NCI-H82 treated with DMSO at 0.1 percent for 48 hours (cell line): ENCODE measurements at regions not wholly inside any gene's neighbourhood (a gene's known extent, or its start where the extent isn't known, plus 50 kb on each side); places are given as distances from the start of the nearest gene placed in this dataset.

Source experiments
- DNase-seq: peaks from one replicate; lab custom pipeline; 2025; ENCODE audit not compliant: unreplicated experiment; lab: John Stamatoyannopoulos, UW

- no peak for DNase-seq
These were observed 115.3 kb downstream of the POLR2M start for GRCh38 chr15:57821826-57822225.

- no peak for DNase-seq
These were observed 116.9 kb downstream of the POLR2M start for GRCh38 chr15:57823325-57823882.

DNA sequence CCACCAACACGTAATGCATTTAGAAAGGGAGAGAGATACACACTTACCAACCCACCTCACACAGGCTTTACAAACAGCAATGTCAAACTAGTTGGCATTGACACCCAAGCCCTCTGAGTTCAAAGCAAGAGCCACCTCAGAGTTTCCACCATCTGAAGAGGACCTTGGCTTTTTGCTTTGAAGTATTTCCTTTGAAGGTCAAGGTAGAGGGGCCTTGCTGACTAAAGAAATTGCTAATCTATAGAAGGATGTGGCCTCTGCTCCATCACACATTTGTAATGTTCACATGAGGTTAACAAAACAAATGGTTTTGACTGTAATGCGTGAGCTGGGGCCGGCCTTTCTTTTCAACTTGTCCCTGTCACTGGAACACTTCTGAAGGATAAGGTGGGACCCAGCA, 117.7 kb downstream of the POLR2M start:
- no peak for DNase-seq

GRCh38 chr15:57827021-57827420, 120.5 kb downstream of the POLR2M start:
- no peak for DNase-seq

- no peak for DNase-seq
These were observed 121.5 kb downstream of the POLR2M start for GRCh38 chr15:57827971-57828370.

- DNase-seq, result no peak
These were observed 125.7 kb downstream of the POLR2M start for GRCh38 chr15:57832183-57832582.

DNA sequence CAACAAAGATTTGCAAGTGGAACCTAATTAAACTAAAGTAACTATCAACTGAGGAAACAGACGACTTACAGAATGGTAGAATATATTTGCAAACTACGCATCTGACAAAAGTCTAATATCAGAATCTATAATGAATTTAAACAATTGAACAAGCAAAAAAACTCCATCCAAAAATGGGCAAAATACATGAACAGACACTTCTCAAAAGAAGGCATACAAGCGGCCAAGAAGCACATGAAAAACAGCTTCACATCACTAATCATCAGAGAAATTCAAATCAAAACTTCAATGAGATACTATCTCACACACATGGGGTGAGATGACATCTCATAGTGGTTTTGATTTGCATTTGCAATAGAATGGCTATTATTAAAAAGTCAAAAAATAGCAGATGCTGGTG, 128.6 kb downstream of the POLR2M start:
- no peak for DNase-seq

DNA sequence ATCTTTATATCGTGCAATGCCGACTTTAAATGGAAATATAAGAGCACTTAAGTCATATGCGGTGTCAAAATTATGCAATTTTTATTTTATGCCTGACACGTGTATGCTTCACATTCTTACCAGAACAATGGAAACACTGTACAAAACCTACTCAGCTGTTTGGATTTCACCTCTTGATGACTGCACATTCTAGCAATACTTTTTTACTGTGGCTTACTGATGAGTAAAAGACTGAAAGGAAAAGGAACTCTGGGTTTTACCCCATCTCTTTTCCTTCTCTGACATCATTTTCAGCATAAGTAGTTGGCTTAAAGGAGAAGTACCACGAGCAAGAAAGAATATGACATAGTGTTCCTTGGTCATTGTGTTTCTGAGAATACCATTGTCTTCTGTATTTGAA, 142.8 kb downstream of the POLR2M start:
- DNase-seq, result no peak

- DNase-seq, result no peak
These were observed 148.0 kb downstream of the POLR2M start for GRCh38 chr15:57854531-57854930.

DNA sequence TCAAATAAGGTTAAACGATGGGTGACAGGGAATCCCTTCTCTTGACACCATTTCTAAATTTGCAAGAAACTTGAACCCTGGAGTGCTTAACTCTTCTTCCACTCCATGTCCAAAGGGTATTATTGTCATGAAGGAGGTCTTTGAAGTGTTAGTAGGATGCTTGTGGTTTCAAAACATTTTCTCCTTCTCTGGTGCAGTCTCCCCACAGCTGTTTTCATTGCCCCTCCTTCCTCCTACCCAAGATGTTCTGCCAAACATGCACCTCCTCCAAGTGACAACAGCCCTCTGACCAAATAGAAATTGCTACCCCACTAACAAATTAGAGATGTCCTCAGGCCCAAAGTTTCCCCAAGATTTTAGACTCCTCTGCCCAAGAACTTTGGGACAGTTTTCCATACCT, 151.4 kb downstream of the POLR2M start:
- no peak for DNase-seq

DNA sequence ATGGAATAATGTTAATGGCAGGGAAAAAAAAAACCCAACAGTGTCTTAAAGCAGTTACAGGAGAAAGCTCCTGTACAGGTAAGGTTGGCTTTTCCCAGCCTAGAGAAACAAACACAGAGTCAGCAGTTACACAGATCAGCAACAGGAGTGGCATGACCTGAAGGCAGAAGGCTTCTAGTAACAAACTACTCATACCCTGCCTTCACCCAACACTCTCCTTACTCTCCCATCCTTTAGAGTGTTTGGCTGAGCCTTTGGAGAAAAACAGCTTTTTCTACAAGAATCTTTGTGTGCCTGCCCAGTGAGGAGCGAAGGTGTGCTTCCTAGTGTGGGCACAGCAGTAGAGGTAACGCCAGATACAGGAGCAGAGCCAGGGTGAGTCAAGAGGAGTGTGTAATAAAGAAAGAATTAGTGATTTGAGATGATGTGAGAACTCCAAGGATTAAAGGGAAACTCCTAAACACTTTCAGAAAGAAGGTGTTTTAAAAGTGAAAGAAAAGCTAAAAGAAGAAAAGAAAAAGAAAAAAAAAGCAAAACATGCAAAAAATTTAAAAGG, 152.7 kb downstream of the POLR2M start:
- DNase-seq, result no peak

GRCh38 chr15:57861034-57861638, 154.6 kb downstream of the POLR2M start:
- DNase-seq, result peak; percentile 35

DNA sequence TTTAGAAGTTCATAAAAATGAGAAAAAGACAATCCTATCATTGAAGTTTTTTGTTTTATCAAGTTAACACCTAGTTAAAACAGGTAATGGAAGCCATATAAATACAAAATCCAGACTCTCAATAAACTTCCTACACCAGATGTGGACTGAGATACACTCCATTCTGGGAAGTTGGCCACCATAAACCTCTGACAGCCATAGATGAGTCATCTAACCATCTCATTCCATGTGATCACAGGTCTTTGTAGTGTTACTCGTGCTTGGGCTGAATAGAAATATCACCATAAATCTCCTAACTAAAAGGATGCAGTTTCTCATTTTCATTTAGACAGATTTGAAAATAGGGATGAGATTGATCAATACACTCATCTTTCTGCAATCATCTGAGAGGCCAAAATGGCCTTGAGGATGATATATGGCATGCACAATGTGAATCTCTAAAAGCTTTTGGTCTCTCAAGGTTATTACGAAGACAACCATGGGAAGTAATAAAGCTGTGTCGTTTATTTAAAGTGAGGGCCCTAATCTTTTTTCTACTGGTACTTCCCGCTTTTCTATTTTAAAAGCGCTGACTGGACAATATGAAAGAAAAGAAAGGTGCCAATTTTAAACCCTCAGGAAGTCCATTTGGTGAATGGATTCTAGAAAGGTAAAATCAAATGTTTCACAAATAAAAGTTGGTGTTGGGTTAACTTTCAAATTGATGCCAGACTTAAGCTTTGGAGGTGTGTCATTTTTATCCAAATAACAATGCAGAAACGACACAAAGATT, 155.5 kb downstream of the POLR2M start:
- DNase-seq, result no peak

DNA sequence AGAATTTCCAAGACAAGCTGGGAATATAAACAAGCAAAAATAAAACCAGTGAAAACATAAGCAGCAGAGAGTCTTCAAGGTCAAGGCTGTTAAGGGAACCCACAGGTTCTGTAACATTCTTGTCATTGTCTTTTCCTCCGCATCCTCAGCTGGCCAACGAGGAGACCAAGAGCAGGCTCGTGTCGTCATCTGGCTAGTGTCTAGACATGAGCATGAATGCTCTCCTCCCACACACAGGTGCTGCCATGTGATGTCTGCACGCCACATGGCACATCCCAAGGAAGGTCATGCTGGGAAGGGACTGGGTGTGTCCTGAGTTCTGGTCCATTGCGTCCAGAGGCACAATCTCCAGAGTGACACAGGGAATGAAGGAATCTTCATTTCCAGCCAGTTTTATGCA, 156.2 kb downstream of the POLR2M start:
- DNase-seq, result no peak

- no peak for DNase-seq
These were observed 158.8 kb downstream of the POLR2M start for GRCh38 chr15:57865294-57865693.

DNA sequence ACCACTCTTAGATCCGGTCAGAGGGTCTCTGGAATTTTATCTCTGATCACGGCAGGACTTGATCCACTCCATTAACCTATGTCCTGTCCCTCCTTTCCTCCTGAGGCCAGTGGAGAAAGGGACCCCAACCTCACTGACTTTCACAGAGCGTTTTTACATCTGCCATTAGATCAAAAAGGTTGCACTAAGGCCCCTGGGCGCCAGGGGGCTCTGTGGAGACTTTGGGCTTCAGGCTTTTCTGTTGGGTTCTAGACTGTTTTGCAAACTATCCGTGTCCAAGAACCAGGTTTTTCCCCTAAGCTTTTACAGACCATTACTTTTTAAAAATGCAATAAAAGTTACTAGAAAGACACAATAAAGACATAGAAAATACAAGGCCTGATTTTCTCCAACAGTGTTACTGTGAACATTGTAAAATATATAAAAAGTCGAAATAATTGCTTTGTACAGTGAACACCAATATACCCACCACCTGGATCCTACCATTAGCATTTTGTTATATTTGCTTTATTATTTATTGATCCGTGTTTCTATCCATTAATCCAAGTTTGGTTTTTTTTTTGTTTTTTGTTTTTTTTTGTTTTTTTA, 159.7 kb downstream of the POLR2M start:
- peak; percentile 7 for DNase-seq

DNA sequence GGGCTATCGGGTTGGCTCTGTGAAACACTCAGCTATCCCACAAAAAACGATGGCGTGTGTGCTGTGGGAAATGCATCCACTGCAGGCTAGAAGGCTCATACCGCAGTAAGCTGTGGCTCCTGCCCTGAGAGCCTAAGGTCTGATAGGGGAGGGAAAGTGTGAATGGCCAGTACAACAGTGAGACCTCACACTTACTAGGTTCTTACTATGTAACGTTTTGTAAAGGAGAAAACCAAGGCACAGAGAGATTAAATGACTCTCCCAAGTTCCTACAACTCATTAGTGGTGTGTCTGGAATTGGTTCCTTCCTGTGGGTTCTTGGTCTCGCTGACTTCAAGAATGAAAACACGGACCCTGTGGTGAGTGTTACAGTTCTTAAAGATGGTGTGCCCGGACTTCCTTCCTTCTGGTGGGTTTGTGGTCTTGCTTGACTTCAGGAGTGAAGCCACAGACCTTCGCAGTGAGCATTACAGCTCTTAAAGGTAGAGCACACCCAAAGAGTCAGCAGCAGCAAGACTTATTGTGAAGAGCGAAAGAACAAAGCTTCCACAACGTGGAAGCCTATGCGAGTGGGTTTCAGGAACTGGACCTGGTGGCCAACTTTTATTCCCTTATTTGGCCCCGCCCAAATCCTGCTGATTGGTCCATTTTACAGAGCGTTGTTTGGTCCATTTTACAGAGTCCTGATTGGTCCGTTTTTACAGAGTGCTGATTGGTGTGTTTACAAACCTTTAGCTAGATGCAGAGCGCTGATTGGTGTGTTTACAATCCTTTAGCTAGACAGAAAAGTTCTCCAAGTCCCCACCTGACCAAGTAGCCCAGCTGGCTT, 161.7 kb downstream of the POLR2M start:
- no peak for DNase-seq

- DNase-seq, result no peak
These were observed 164.2 kb downstream of the POLR2M start for GRCh38 chr15:57870667-57871066.

DNA sequence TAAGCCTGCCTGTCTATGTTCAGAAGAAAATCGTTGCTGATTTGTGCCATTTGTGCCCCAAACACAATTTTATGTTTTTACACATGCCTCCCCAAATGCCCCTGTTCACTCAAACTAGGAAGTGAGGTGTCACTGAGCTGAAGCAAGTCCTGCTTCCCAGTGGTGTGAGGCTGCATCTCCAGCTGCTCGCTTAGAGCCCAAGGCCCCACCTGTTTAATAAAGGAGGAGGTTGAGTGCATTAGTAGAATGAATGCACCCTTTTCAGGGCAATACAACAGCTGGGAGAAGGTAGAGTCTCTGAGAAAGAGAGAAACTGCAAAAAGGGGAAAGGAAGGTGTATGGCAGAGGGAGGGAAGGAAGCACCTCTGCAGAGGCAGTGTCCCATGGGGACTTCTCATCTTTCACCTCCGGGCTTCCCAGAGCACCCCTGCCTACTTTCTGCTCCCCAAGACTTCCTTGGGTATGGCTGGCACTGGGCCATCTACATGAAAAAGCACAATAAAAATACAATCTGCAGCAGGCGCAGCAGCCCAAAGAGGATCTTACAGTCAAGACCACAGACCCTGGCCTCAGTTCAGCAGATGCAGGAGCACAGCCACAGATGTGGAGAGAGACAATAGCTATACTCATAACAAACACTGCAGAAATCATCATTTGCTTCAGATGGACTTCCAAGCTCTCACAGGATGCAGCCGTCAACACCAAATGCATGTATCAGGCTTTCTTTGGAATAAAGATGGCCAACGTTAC, 165.9 kb downstream of the POLR2M start:
- no peak for DNase-seq

DNA sequence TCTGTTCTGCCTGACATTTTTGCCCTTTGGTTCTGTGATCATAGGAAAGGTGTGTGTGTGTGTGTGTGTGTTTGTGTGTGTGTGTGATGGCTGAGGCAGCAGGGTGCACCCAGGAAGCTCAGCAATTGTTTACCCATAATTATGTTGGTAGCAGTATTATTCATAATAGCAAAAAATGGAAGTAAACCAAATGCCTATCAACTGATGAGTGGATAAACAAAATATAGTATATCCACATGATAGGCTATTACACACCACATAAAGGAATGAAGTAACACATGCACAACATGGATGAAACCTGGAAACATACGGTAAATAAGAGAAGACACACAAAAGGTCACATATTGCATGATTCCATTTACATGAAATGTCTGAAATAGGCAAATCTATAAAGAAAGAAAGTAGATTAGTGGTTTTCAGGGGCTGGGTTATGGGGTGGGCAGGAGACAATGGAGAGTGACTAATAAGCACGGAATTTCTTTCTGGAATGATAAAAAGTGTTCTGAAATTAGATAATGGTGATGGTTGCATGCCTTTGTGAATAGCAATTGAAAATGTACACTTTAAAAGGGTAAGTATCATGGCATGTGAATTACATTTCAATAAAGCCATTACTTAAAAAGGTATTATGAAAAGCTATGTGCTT, 167.2 kb downstream of the POLR2M start:
- no peak for DNase-seq
